BE2C (cell line): ENCODE measurements at regions not wholly inside any gene's neighbourhood (a gene's known extent, or its start where the extent isn't known, plus 50 kb on each side); places are given as distances from the start of the nearest gene placed in this dataset.

Experiments used
- DNase-seq: peaks from one replicate; pipeline ENCODE4 v3.0.0-alpha.2; 2020
- H3K27me3 ChIP-seq: fragments of 250-450 bp; sonication (Bioruptor Pico); 2 replicates; pipeline ENCODE4 v1.5.1; 2020; ENCODE audit warnings: mild to moderate bottlenecking
- H3K36me3 ChIP-seq: fragments of 250-450 bp; sonication (Bioruptor Pico); 2 replicates; pipeline ENCODE4 v1.5.1; 2020; ENCODE audit warnings: mild to moderate bottlenecking
- H3K4me1 ChIP-seq: fragments of 250-450 bp; sonication (Bioruptor Pico); 2 replicates; pipeline ENCODE4 v1.5.1; 2020
- H3K4me3 ChIP-seq: 2 replicates; pipeline ENCODE4 v1.5.1; 2011; ENCODE audit warnings: low read depth, low read length
- H3K9me3 ChIP-seq: fragments of 250-450 bp; sonication (Bioruptor Pico); 2 replicates; pipeline ENCODE4 v1.5.1; 2020
- TF ChIP-seq, protein P1 (sequence below): IDR thresholded peaks from 2 replicates; pipeline ENCODE4 v1.5.1; 2012; ENCODE audit warnings: mild to moderate bottlenecking, low read depth, low read length

DNA sequence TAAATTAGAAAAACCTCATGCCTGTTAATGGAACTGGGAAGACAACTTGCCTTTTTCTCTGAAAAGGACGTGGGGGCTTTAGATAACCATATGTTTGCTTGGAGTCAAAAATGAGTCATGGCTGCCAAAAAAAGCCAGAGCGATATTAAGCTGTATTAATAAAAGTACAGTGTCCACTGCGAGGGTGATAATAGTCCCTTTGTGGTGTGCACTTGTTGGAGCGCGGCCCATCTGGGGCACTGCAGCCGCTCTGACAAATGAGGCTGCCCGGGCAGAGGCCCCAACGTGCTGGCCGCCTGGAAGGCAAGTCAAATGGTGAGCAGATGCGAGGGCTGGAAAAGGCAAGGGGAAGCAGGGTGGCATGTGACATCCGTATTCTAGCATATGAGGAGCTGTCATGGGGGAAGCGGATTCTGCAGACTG is 103.3 kb upstream of the NCK2 start:
- Histone ChIP-seq H3K27me3 (no peaks in the 10 kb centered on the region), H3K36me3 (no peaks in the 10 kb centered on the region), H3K4me3 (no peak overlapping the region), H3K4me1 (no peaks in the 10 kb centered on the region), H3K9me3 (no peaks in the 10 kb centered on the region)
- no peak for DNase-seq
- TF ChIP-seq, protein P1, sequence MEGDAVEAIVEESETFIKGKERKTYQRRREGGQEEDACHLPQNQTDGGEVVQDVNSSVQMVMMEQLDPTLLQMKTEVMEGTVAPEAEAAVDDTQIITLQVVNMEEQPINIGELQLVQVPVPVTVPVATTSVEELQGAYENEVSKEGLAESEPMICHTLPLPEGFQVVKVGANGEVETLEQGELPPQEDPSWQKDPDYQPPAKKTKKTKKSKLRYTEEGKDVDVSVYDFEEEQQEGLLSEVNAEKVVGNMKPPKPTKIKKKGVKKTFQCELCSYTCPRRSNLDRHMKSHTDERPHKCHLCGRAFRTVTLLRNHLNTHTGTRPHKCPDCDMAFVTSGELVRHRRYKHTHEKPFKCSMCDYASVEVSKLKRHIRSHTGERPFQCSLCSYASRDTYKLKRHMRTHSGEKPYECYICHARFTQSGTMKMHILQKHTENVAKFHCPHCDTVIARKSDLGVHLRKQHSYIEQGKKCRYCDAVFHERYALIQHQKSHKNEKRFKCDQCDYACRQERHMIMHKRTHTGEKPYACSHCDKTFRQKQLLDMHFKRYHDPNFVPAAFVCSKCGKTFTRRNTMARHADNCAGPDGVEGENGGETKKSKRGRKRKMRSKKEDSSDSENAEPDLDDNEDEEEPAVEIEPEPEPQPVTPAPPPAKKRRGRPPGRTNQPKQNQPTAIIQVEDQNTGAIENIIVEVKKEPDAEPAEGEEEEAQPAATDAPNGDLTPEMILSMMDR = no peak

DNA sequence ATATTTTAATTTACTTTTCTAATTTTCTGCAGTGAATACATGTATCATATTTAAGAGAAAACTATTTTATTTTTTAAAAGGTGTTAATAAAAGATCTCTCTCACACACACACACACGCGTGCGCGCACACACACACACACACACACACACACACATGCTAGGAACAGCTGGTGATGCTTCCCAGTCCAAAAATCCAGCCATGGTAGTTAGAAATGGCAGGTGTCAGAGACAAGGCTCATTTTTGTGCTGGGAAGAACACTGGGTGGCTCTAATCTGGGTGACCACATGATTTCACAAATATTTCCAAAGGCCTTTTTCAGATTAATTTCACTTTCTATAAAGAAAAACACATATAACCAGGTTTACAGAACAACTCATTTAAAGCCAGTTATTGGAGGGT is 104.5 kb upstream of the NCK2 start:
- H3K4me3 ChIP-seq = no peak overlapping the region
- H3K36me3 ChIP-seq = no peaks in the 10 kb centered on the region
- TF ChIP-seq, protein P1 = no peak
- H3K4me1 ChIP-seq = no peaks in the 10 kb centered on the region
- no peaks in the 10 kb centered on the region for H3K9me3 ChIP-seq
- H3K27me3 ChIP-seq = no peaks in the 10 kb centered on the region
- DNase-seq = no peak

DNA sequence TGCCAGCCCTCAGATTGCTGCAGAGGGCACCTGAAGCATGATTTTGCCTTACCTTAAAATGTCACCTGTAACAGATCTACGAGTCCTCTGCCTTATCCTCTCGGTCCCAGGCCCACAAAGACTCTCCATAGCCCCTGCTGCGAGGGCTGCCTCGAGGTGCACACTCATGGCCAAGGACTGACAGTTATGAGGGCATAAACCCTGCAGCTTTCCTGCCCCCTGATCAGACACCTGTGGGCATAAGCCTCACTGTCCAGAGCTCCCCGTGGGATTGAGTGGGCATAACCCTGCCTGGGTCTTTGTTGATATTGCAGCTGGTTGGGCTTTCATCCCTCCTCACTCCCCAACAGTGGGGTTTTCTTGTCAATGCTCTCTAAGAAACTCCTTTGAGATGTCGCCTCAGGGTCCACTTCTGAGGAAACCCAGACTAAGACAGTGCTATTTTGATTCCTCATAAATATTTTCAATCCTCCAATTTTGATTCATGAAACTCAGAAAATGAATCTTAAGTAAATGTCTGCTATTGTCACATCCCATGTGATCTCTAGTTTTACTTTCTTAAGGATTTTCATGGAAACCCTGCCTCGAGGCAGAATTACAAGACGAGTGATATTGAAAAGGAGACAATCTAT is 108.5 kb upstream of the NCK2 start:
- no peaks in the 10 kb centered on the region for H3K27me3 ChIP-seq
- no peaks in the 10 kb centered on the region for H3K4me1 ChIP-seq
- no peaks in the 10 kb centered on the region for H3K36me3 ChIP-seq
- H3K4me3 ChIP-seq = no peak overlapping the region
- H3K9me3 ChIP-seq = no peaks in the 10 kb centered on the region
- DNase-seq = no peak
- TF ChIP-seq, protein P1 = no peak

DNA sequence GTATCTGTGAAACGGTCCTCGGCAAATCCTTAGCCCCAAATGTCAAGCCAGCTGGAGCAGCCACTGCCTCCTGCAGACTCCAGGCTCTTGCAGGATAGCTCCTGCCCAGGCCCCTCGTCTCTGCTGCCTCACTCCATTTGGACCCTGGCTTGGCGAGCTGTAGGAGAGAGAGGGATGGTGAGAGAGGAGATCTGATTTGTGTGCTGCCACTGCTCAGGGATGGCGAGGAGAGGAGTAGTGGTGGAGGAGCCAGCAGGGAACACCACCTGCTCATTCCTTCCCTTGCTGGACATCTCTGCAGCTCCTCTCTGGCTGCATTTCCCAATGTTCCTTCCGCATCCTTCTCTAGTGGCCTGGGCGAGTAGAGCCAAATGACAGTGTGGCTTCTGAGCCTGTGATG is 109.1 kb upstream of the NCK2 start:
- Histone ChIP-seq H3K27me3 (no peaks in the 10 kb centered on the region), H3K9me3 (no peaks in the 10 kb centered on the region), H3K4me1 (no peaks in the 10 kb centered on the region), H3K36me3 (no peaks in the 10 kb centered on the region), H3K4me3 (no peak overlapping the region)
- no peak for DNase-seq
- TF ChIP-seq, protein P1 = no peak

DNA sequence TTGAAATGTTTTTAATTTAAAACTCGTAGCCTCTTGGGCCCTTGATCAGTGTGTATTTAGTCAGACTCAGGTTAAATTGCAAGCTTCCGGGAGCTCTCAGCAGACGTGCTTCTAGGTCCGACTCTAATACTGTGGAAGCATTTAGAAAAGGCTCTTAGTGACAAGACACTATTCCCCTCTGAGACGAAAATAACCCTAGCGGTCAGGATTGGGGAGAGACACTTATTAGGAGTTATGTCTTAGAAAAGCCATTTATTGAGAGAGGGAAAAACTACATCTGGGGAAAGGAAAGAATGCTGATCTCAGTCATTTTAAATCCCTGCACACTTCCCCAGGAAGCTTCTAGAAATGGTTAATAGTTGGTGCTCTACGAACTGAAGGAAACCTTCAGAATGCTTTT is 110.5 kb upstream of the NCK2 start:
- H3K4me1 ChIP-seq = no peaks in the 10 kb centered on the region
- DNase-seq = no peak
- TF ChIP-seq, protein P1 = no peak
- no peaks in the 10 kb centered on the region for H3K9me3 ChIP-seq
- no peak overlapping the region for H3K4me3 ChIP-seq
- no peaks in the 10 kb centered on the region for H3K36me3 ChIP-seq
- no peaks in the 10 kb centered on the region for H3K27me3 ChIP-seq

DNA sequence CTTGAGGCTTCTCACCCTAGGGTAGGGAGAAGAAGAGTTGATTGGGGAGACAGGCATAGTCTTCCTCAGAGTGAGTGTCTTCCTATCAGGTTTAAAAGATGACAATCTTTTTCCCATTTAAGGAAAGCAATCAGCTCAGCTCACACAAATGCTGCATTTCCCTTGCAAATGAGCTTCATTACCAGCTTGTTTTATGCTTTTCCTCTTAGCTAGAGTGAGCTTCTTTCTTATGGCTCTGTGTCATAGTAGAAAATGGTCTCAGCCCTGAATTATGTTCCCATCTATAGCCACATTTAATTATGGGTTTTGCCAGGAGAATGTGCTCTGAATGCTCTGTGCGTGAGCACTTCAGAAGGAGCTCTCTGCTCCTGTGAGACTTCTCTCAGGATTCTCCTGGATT is 112.8 kb upstream of the NCK2 start:
- TF ChIP-seq, protein P1 = no peak
- H3K4me1 ChIP-seq = no peaks in the 10 kb centered on the region
- no peaks in the 10 kb centered on the region for H3K27me3 ChIP-seq
- no peak overlapping the region for H3K4me3 ChIP-seq
- H3K36me3 ChIP-seq = no peaks in the 10 kb centered on the region
- DNase-seq = no peak
- no peaks in the 10 kb centered on the region for H3K9me3 ChIP-seq
